ENCODE measurements at regions not wholly inside any gene's neighbourhood (a gene's known extent, or its start where the extent isn't known, plus 50 kb on each side); places are given as distances from the start of the nearest gene placed in this dataset.

- intact Hi-C loops (cut with DNase I): no loop called here
- H3K4me3 ChIP-seq (ENCODE audit: low read length): no peak overlapping the region
- 74% methylated on average over 1 of the region's 1 CpG for WGBS
- DNase-seq: no peak
- H3K27ac ChIP-seq (ENCODE audit: low read length): no peak overlapping the region
- H3K27me3 ChIP-seq (ENCODE audit: control insufficient read depth, insufficient read depth): no peaks in the 10 kb centered on the region
- no peak for ATAC-seq
- H3K9me3 ChIP-seq (ENCODE audit: control insufficient read depth, low read length): no peaks in the 10 kb centered on the region
- no peaks in the 10 kb centered on the region for H3K4me1 ChIP-seq (ENCODE audit: control insufficient read depth, insufficient read depth, low read length)
These were observed 719.7 kb upstream of the TYRP1 start for GRCh38 chr9:11973511-11973910.

DNA sequence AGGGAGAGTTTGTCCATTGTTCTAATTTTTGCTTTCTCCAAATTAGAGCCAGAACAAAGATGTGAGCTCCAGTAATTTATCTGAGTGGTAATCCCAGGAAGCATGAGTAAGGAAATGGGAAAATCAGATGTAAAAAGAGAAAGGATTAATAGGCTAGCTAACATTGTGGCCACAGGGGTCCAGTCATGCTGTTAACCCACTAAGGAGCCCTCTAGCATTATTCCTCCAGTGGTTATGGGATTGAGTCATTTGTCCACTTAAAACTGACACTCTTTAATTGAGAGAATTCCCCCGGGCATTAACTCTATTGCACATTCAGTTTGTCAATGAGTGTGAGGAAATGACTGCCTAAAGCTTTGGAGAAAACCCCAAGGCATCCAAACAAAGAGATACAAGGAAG lies 700.3 kb upstream of the TYRP1 start:
- no peak overlapping the region for H3K27ac ChIP-seq (ENCODE audit: low read length)
- H3K4me3 ChIP-seq (ENCODE audit: low read length): no peak overlapping the region
- DNase-seq: no peak
- WGBS: 73% methylated on average over 1 of the region's 1 CpG
- intact Hi-C loops (cut with DNase I): no loop called here
- no peaks in the 10 kb centered on the region for H3K9me3 ChIP-seq (ENCODE audit: control insufficient read depth, low read length)
- H3K4me1 ChIP-seq (ENCODE audit: control insufficient read depth, insufficient read depth, low read length): no peaks in the 10 kb centered on the region
- H3K27me3 ChIP-seq (ENCODE audit: control insufficient read depth, insufficient read depth): no peaks in the 10 kb centered on the region
- ATAC-seq: no peak

DNA sequence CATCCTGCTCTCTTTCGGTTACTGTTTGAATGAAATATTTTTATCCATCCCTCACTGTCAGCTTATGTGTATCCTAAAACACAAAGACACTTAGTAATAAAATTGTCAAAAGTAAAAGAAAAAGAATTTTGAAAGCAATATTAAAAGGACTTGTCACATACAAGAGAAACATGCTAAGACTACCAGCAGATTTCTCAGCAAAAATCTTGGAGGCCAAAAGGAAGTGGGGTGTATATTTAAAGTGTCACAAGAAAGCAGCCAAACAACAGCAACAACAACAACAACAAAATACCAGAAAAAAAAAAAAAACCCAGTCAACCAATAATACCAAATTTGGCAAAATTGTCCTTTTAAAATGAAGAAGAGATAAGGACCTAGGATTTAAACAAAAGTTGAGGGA lies 678.7 kb upstream of the TYRP1 start:
- Histone ChIP-seq H3K4me1 (ENCODE audit: control insufficient read depth, insufficient read depth, low read length) (no peaks in the 10 kb centered on the region), H3K4me3 (ENCODE audit: low read length) (no peak overlapping the region), H3K27ac (ENCODE audit: low read length) (no peak overlapping the region), H3K9me3 (ENCODE audit: control insufficient read depth, low read length) (no peaks in the 10 kb centered on the region), H3K27me3 (ENCODE audit: control insufficient read depth, insufficient read depth) (no peaks in the 10 kb centered on the region)
- no peak for ATAC-seq
- no peak for DNase-seq
- 95% methylated on average over 1 of the region's 1 CpG for WGBS
- intact Hi-C loops (cut with DNase I): no loop called here

- intact Hi-C loops (cut with DNase I): no loop called here
- H3K27me3 ChIP-seq (ENCODE audit: control insufficient read depth, insufficient read depth): no peaks in the 10 kb centered on the region
- no peak overlapping the region for H3K27ac ChIP-seq (ENCODE audit: low read length)
- DNase-seq (peak in 1 of 3 donors; percentile 24), ATAC-seq (no peak)
- H3K9me3 ChIP-seq (ENCODE audit: control insufficient read depth, low read length): no peaks in the 10 kb centered on the region
- 82% methylated on average over 8 of the region's 8 CpGs for WGBS
- no peak overlapping the region for H3K4me3 ChIP-seq (ENCODE audit: low read length)
- no peaks in the 10 kb centered on the region for H3K4me1 ChIP-seq (ENCODE audit: control insufficient read depth, insufficient read depth, low read length)
These were observed 639.0 kb upstream of the TYRP1 start for GRCh38 chr9:12054235-12054634.

- H3K4me3 ChIP-seq (ENCODE audit: low read length): no peak overlapping the region
- no peak overlapping the region for H3K27ac ChIP-seq (ENCODE audit: low read length)
- no peak for DNase-seq
- ATAC-seq: no peak
- no peaks in the 10 kb centered on the region for H3K9me3 ChIP-seq (ENCODE audit: control insufficient read depth, low read length)
- no peaks in the 10 kb centered on the region for H3K4me1 ChIP-seq (ENCODE audit: control insufficient read depth, insufficient read depth, low read length)
- no peaks in the 10 kb centered on the region for H3K27me3 ChIP-seq (ENCODE audit: control insufficient read depth, insufficient read depth)
- intact Hi-C loops (cut with DNase I): no loop called here
- WGBS: 89% methylated on average over 2 of the region's 2 CpGs
These were observed 636.3 kb upstream of the TYRP1 start for GRCh38 chr9:12056874-12057273.

GRCh38 chr9:12060067-12060466 lies 633.1 kb upstream of the TYRP1 start:
- ATAC-seq (no peak), DNase-seq (no peak)
- Histone ChIP-seq H3K27ac (ENCODE audit: low read length) (no peak overlapping the region), H3K4me1 (ENCODE audit: control insufficient read depth, insufficient read depth, low read length) (no peaks in the 10 kb centered on the region), H3K27me3 (ENCODE audit: control insufficient read depth, insufficient read depth) (no peaks in the 10 kb centered on the region), H3K9me3 (ENCODE audit: control insufficient read depth, low read length) (no peaks in the 10 kb centered on the region), H3K4me3 (ENCODE audit: low read length) (no peak overlapping the region)
- 60% methylated on average over 2 of the region's 2 CpGs for WGBS
- intact Hi-C loops (cut with DNase I): no loop called here

DNA sequence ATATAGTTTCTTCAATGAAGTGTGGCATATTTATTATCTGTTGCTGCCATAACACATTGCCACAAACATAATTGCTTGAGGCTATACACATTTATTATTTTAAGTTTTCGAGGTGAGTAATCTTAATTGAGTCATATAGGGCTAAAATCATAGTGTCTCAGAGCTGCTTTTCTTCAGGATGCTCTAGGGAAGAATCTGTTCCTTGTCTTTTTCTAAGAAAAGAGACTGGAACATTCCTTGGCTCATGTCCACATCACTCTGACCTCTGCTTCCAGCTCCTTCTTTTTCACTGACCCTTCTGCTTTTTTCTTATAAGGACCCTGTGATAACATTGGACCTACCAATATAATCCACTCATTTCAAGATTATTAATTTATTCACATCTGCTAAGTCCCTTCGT lies 632.4 kb upstream of the TYRP1 start:
- H3K27ac ChIP-seq (ENCODE audit: low read length): no peak overlapping the region
- H3K4me3 ChIP-seq (ENCODE audit: low read length): no peak overlapping the region
- H3K4me1 ChIP-seq (ENCODE audit: control insufficient read depth, insufficient read depth, low read length): no peaks in the 10 kb centered on the region
- H3K9me3 ChIP-seq (ENCODE audit: control insufficient read depth, low read length): no peaks in the 10 kb centered on the region
- 70% methylated on average over 2 of the region's 2 CpGs for WGBS
- no peak for ATAC-seq
- no peaks in the 10 kb centered on the region for H3K27me3 ChIP-seq (ENCODE audit: control insufficient read depth, insufficient read depth)
- no peak for DNase-seq
- intact Hi-C loops (cut with DNase I): no loop called here

DNA sequence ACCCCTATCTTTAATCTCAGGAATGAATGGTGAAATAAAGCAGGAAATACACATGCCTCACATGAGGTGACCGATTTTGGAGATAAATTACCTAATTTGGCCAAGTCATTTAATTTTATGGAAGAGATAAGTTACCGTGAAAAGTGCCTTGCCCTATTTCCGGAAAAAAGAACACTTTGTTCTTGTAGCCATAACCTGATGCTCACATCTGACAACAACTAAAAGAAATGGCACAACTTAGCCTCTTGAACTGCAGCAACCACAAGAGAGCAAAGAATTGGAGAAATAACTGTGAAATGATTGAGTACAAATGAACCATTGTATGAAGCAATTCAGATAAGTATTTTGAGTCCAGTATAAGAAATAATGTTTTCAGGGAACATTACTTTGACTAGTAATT lies 628.1 kb upstream of the TYRP1 start:
- no peak overlapping the region for H3K4me3 ChIP-seq (ENCODE audit: low read length)
- H3K27ac ChIP-seq (ENCODE audit: low read length): no peak overlapping the region
- no peaks in the 10 kb centered on the region for H3K4me1 ChIP-seq (ENCODE audit: control insufficient read depth, insufficient read depth, low read length)
- 41% methylated on average over 3 of the region's 3 CpGs for WGBS
- no peaks in the 10 kb centered on the region for H3K9me3 ChIP-seq (ENCODE audit: control insufficient read depth, low read length)
- intact Hi-C loops (cut with DNase I): no loop called here
- no peaks in the 10 kb centered on the region for H3K27me3 ChIP-seq (ENCODE audit: control insufficient read depth, insufficient read depth)
- no peak for DNase-seq
- no peak for ATAC-seq

DNA sequence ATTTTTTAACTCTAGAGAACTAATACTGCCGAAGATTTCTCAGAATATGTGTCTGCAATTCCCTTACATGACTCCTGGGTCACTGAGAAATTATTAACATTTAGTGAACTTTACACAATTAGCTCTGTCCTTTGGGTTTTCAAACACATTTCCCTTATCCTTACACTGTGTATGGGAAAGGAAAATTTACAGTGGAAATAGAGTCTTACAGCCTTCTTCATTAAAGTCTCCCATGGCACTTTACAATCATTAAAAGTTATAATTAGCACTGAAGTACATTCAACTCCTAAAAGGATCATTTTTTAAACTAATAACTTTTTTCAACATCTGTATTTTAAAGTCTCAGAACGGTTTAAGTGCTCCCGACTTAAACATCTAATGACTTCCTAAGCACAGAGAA lies 627.5 kb upstream of the TYRP1 start:
- ATAC-seq: no peak
- DNase-seq: no peak
- H3K9me3 ChIP-seq (ENCODE audit: control insufficient read depth, low read length): no peaks in the 10 kb centered on the region
- no peaks in the 10 kb centered on the region for H3K4me1 ChIP-seq (ENCODE audit: control insufficient read depth, insufficient read depth, low read length)
- intact Hi-C loops (cut with DNase I): no loop called here
- 75% methylated on average over 3 of the region's 3 CpGs for WGBS
- no peaks in the 10 kb centered on the region for H3K27me3 ChIP-seq (ENCODE audit: control insufficient read depth, insufficient read depth)
- H3K4me3 ChIP-seq (ENCODE audit: low read length): no peak overlapping the region
- no peak overlapping the region for H3K27ac ChIP-seq (ENCODE audit: low read length)

- H3K27ac ChIP-seq (ENCODE audit: low read length): no peak overlapping the region
- H3K9me3 ChIP-seq (ENCODE audit: control insufficient read depth, low read length): no peaks in the 10 kb centered on the region
- no peaks in the 10 kb centered on the region for H3K27me3 ChIP-seq (ENCODE audit: control insufficient read depth, insufficient read depth)
- H3K4me1 ChIP-seq (ENCODE audit: control insufficient read depth, insufficient read depth, low read length): no peaks in the 10 kb centered on the region
- no peak overlapping the region for H3K4me3 ChIP-seq (ENCODE audit: low read length)
- DNase-seq: no peak
- intact Hi-C loops (cut with DNase I): no loop called here
- ATAC-seq: no peak
- WGBS: 93% methylated on average over 2 of the region's 2 CpGs
These were observed 626.6 kb upstream of the TYRP1 start for GRCh38 chr9:12066455-12067035.

DNA sequence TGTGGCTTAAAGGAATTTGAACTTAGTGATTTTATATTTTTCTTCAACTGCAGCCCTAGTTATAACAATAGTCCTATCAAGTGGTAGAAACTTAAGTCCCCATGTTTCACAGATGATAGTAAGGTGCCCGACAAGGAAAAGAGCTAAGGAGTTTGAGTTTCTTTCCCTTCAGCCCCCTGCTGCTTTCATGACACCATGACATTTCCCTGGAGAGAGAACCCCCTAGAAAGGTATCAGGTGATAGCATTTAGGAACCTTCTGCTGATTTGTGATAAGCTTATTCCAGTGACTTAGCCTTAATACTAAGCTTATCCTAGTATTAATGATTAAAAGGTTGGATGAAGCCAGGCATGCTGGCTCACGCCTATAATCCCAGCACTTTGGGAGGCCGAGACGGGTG lies 623.8 kb upstream of the TYRP1 start:
- H3K27ac ChIP-seq (ENCODE audit: low read length): no peak overlapping the region
- no peaks in the 10 kb centered on the region for H3K27me3 ChIP-seq (ENCODE audit: control insufficient read depth, insufficient read depth)
- H3K4me3 ChIP-seq (ENCODE audit: low read length): no peak overlapping the region
- intact Hi-C loops (cut with DNase I): no loop called here
- no peaks in the 10 kb centered on the region for H3K9me3 ChIP-seq (ENCODE audit: control insufficient read depth, low read length)
- WGBS: 86% methylated on average over 4 of the region's 4 CpGs
- ATAC-seq (no peak), DNase-seq (no peak)
- H3K4me1 ChIP-seq (ENCODE audit: control insufficient read depth, insufficient read depth, low read length): no peaks in the 10 kb centered on the region

- DNase-seq: no peak
- no peaks in the 10 kb centered on the region for H3K27me3 ChIP-seq (ENCODE audit: control insufficient read depth, insufficient read depth)
- intact Hi-C loops (cut with DNase I): no loop called here
- no peak overlapping the region for H3K27ac ChIP-seq (ENCODE audit: low read length)
- no peaks in the 10 kb centered on the region for H3K9me3 ChIP-seq (ENCODE audit: control insufficient read depth, low read length)
- ATAC-seq: no peak
- no peak overlapping the region for H3K4me3 ChIP-seq (ENCODE audit: low read length)
- H3K4me1 ChIP-seq (ENCODE audit: control insufficient read depth, insufficient read depth, low read length): no peaks in the 10 kb centered on the region
These were observed 607.8 kb upstream of the TYRP1 start for GRCh38 chr9:12085399-12085798.
